ENCODE measurements at regions not wholly inside any gene's neighbourhood (a gene's known extent, or its start where the extent isn't known, plus 50 kb on each side); places are given as distances from the start of the nearest gene placed in this dataset.
A peak's percentile ranks its signal among the peaks of the same experiment; 100 is the strongest.

- Histone ChIP-seq H2AFZ (no peak overlapping the region), H3K9me3 (ENCODE audit: low read depth) (no peaks in the 10 kb centered on the region), H3K27ac (no peak overlapping the region), H3K79me2 (ENCODE audit: insufficient read depth) (no peaks in the 10 kb centered on the region), H3K9me2 (ENCODE audit: insufficient read depth) (no peaks in the 10 kb centered on the region), H3K4me1 (ENCODE audit: insufficient read depth) (no peaks in the 10 kb centered on the region), H4K20me1 (ENCODE audit: insufficient read depth) (no peaks in the 10 kb centered on the region), H3K36me3 (ENCODE audit: low read depth) (no peaks in the 10 kb centered on the region), H3K4me2 (ENCODE audit: unreplicated experiment) (no peak overlapping the region), H3K4me3 (no peak overlapping the region), H3F3A (ENCODE audit: insufficient read depth) (no peaks in the 10 kb centered on the region), H3K9ac (no peak overlapping the region), H3K27me3 (replicated peaks; ENCODE audit: insufficient read depth) (no peaks in the 10 kb centered on the region; the same call in 1 of the 2 replicates)
- TF ChIP-seq EZH2phosphoT487 (IDR thresholded peaks at IDR 0.05; ENCODE audit: insufficient read depth, low read depth): no peak
- no peak for TF ChIP-seq EZH2 (IDR thresholded peaks at IDR 0.05; ENCODE audit: insufficient read depth, poor library complexity, severe bottlenecking)
- WGBS, 2 experiments (ENCODE audit: low coverage in 1 of 2, low lambda C conversion rate in 2 of 2, missing lambda C conversion rate in 2 of 2): 77 to 82% methylated on average over 3 of the region's 3 CpGs
- DNase-seq: no peak
- in situ Hi-C loops (cut with MboI): no loop called here
These were observed 579.3 kb upstream of the ADGRL4 start for GRCh38 chr1:79585801-79586200.

- DNase-seq: no peak
- in situ Hi-C loops (cut with MboI): no loop called here
- no peaks in the 10 kb centered on the region for H3K9me2 ChIP-seq (ENCODE audit: insufficient read depth)
- H4K20me1 ChIP-seq (ENCODE audit: insufficient read depth): no peaks in the 10 kb centered on the region
- no peak overlapping the region for H3K4me3 ChIP-seq
- no peaks in the 10 kb centered on the region for H3K27me3 ChIP-seq (replicated peaks; ENCODE audit: insufficient read depth)
- no peaks in the 10 kb centered on the region for H3F3A ChIP-seq (ENCODE audit: insufficient read depth)
- TF ChIP-seq EZH2 (IDR thresholded peaks at IDR 0.05; ENCODE audit: insufficient read depth, poor library complexity, severe bottlenecking) (no peak), EZH2phosphoT487 (IDR thresholded peaks at IDR 0.05; ENCODE audit: insufficient read depth, low read depth) (no peak)
- WGBS, 2 experiments (ENCODE audit: low coverage in 1 of 2, low lambda C conversion rate in 2 of 2, missing lambda C conversion rate in 2 of 2): 65% methylated on average over 3 of the region's 3 CpGs
- H3K4me1 ChIP-seq (ENCODE audit: insufficient read depth): no peaks in the 10 kb centered on the region
- H3K36me3 ChIP-seq (ENCODE audit: low read depth): no peaks in the 10 kb centered on the region
- no peak overlapping the region for H3K27ac ChIP-seq
- H3K9me3 ChIP-seq (ENCODE audit: low read depth): no peaks in the 10 kb centered on the region
- no peak overlapping the region for H3K4me2 ChIP-seq (ENCODE audit: unreplicated experiment)
- no peak overlapping the region for H2AFZ ChIP-seq
- no peaks in the 10 kb centered on the region for H3K79me2 ChIP-seq (ENCODE audit: insufficient read depth)
- no peak overlapping the region for H3K9ac ChIP-seq
These were observed 568.9 kb upstream of the ADGRL4 start for GRCh38 chr1:79575424-79575823.

GRCh38 chr1:79568411-79568810 is 561.9 kb upstream of the ADGRL4 start:
- DNase-seq: peak; percentile 10
- Histone ChIP-seq H3K36me3 (ENCODE audit: low read depth) (no peaks in the 10 kb centered on the region), H3K27me3 (replicated peaks; ENCODE audit: insufficient read depth) (no peaks in the 10 kb centered on the region), H3K9ac (no peak overlapping the region), H3F3A (ENCODE audit: insufficient read depth) (no peaks in the 10 kb centered on the region), H3K4me3 (no peak overlapping the region), H4K20me1 (ENCODE audit: insufficient read depth) (no peaks in the 10 kb centered on the region), H3K79me2 (ENCODE audit: insufficient read depth) (no peaks in the 10 kb centered on the region), H3K9me2 (ENCODE audit: insufficient read depth) (no peaks in the 10 kb centered on the region), H3K9me3 (ENCODE audit: low read depth) (no peaks in the 10 kb centered on the region), H3K27ac (no peak overlapping the region), H3K4me2 (ENCODE audit: unreplicated experiment) (no peak overlapping the region), H2AFZ (no peak overlapping the region), H3K4me1 (ENCODE audit: insufficient read depth) (no peaks in the 10 kb centered on the region)
- no peak for TF ChIP-seq EZH2 (IDR thresholded peaks at IDR 0.05; ENCODE audit: insufficient read depth, poor library complexity, severe bottlenecking)
- no peak for TF ChIP-seq EZH2phosphoT487 (IDR thresholded peaks at IDR 0.05; ENCODE audit: insufficient read depth, low read depth)
- WGBS, 2 experiments (ENCODE audit: low coverage in 1 of 2, low lambda C conversion rate in 2 of 2, missing lambda C conversion rate in 2 of 2): 0 to 8% methylated on average over 1 of the region's 1 CpG
- in situ Hi-C loops (cut with MboI): no loop called here

GRCh38 chr1:79561521-79561978 is 555.0 kb upstream of the ADGRL4 start:
- in situ Hi-C loops (cut with MboI): no loop called here

GRCh38 chr1:79556189-79556588 is 549.7 kb upstream of the ADGRL4 start:
- Histone ChIP-seq H3K4me1 (ENCODE audit: insufficient read depth) (no peaks in the 10 kb centered on the region), H3K27ac (no peak overlapping the region), H2AFZ (no peak overlapping the region), H3K9ac (no peak overlapping the region), H3K9me2 (ENCODE audit: insufficient read depth) (no peaks in the 10 kb centered on the region), H3K27me3 (replicated peaks; ENCODE audit: insufficient read depth) (no peaks in the 10 kb centered on the region), H3F3A (ENCODE audit: insufficient read depth) (no peaks in the 10 kb centered on the region), H4K20me1 (ENCODE audit: insufficient read depth) (no peaks in the 10 kb centered on the region), H3K4me3 (no peak overlapping the region), H3K9me3 (ENCODE audit: low read depth) (no peaks in the 10 kb centered on the region), H3K36me3 (ENCODE audit: low read depth) (no peaks in the 10 kb centered on the region), H3K79me2 (ENCODE audit: insufficient read depth) (no peaks in the 10 kb centered on the region), H3K4me2 (ENCODE audit: unreplicated experiment) (no peak overlapping the region)
- DNase-seq: no peak
- in situ Hi-C loops (cut with MboI): no loop called here
- TF ChIP-seq EZH2phosphoT487 (IDR thresholded peaks at IDR 0.05; ENCODE audit: insufficient read depth, low read depth) (no peak), EZH2 (IDR thresholded peaks at IDR 0.05; ENCODE audit: insufficient read depth, poor library complexity, severe bottlenecking) (no peak)

More at GRCh38 chr1:79561521-79561978, 555.0 kb upstream of the ADGRL4 start:
- no peak for DNase-seq
- Histone ChIP-seq H3K4me1 (ENCODE audit: insufficient read depth) (no peaks in the 10 kb centered on the region), H3K27ac (no peak overlapping the region), H4K20me1 (ENCODE audit: insufficient read depth) (no peaks in the 10 kb centered on the region), H3K9me3 (ENCODE audit: low read depth) (no peaks in the 10 kb centered on the region), H3K79me2 (ENCODE audit: insufficient read depth) (no peaks in the 10 kb centered on the region), H3K9me2 (ENCODE audit: insufficient read depth) (no peaks in the 10 kb centered on the region), H3F3A (ENCODE audit: insufficient read depth) (no peaks in the 10 kb centered on the region), H2AFZ (no peak overlapping the region), H3K4me2 (ENCODE audit: unreplicated experiment) (no peak overlapping the region), H3K27me3 (replicated peaks; ENCODE audit: insufficient read depth) (no peaks in the 10 kb centered on the region), H3K4me3 (no peak overlapping the region), H3K9ac (no peak overlapping the region), H3K36me3 (ENCODE audit: low read depth) (no peaks in the 10 kb centered on the region)
- TF ChIP-seq EZH2 (IDR thresholded peaks at IDR 0.05; ENCODE audit: insufficient read depth, poor library complexity, severe bottlenecking) (no peak), EZH2phosphoT487 (IDR thresholded peaks at IDR 0.05; ENCODE audit: insufficient read depth, low read depth) (no peak)
- WGBS, 2 experiments (ENCODE audit: low coverage in 1 of 2, low lambda C conversion rate in 2 of 2, missing lambda C conversion rate in 2 of 2): 57 to 59% methylated on average over 12 to 15 of the region's 17 CpGs

Data from GM23248 (cell line).